ENCODE measurements at regions not wholly inside any gene's neighbourhood (a gene's known extent, or its start where the extent isn't known, plus 50 kb on each side); places are given as distances from the start of the nearest gene placed in this dataset.

DNA sequence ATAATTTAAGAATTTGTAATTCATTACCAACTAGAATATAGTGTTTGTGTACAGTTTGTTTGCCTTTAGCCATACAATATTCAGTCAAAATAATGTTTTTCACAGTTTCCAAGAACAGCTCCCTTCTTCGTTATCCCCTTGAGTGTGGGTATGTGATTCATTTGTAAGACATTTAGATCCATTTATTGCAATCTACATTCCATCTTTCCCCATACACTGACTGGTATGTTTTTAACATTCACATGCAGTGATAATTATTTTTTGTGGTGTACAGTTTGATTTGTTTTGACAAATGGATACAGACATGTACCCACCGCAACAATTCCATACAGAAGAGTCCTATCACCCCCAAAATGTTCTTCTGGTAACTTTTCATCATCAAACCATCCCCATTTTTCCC is 589.1 kb upstream of the ADAMTS5 start:
- TF ChIP-seq, protein P1, sequence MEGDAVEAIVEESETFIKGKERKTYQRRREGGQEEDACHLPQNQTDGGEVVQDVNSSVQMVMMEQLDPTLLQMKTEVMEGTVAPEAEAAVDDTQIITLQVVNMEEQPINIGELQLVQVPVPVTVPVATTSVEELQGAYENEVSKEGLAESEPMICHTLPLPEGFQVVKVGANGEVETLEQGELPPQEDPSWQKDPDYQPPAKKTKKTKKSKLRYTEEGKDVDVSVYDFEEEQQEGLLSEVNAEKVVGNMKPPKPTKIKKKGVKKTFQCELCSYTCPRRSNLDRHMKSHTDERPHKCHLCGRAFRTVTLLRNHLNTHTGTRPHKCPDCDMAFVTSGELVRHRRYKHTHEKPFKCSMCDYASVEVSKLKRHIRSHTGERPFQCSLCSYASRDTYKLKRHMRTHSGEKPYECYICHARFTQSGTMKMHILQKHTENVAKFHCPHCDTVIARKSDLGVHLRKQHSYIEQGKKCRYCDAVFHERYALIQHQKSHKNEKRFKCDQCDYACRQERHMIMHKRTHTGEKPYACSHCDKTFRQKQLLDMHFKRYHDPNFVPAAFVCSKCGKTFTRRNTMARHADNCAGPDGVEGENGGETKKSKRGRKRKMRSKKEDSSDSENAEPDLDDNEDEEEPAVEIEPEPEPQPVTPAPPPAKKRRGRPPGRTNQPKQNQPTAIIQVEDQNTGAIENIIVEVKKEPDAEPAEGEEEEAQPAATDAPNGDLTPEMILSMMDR (IDR thresholded peaks at IDR 0.05), result no peak
- no peak for TF ChIP-seq EZH2 (IDR thresholded peaks at IDR 0.05)
- TF ChIP-seq EZH2phosphoT487 (IDR thresholded peaks at IDR 0.05), result no peak
